ENCODE measurements at regions not wholly inside any gene's neighbourhood (a gene's known extent, or its start where the extent isn't known, plus 50 kb on each side); places are given as distances from the start of the nearest gene placed in this dataset.

- TF ChIP-seq CTCF (IDR thresholded peaks at IDR 0.05; ENCODE audit: low read length): no peak
- no peak for TF ChIP-seq EZH2 (IDR thresholded peaks at IDR 0.05; ENCODE audit: borderline replicate concordance, low read length)
These were observed 267.2 kb downstream of the TFEC start for GRCh38 chr7:115763347-115763746.

Data from OCI-LY1 (cell line).